H9 (cell line): ENCODE measurements at regions not wholly inside any gene's neighbourhood (a gene's known extent, or its start where the extent isn't known, plus 50 kb on each side); places are given as distances from the start of the nearest gene placed in this dataset.

Source experiments
- DNase-seq: peaks from one replicate; pipeline ENCODE4 v3.0.0-alpha.2; 2017
- H2AFZ ChIP-seq: one replicate; pipeline ENCODE4 v1.6.1; 2013; ENCODE audit warnings: mild to moderate bottlenecking, low read length, control low read depth, moderate library complexity
- H2AK5ac ChIP-seq: 2 replicates; pipeline ENCODE4 v1.6.1; 2013; ENCODE audit warnings: low read length, control low read depth, mixed read lengths; ENCODE audit not compliant: insufficient read length
- H2BK120ac ChIP-seq: one replicate; pipeline ENCODE4 v1.6.1; 2013; ENCODE audit warnings: low read depth, mild to moderate bottlenecking, low read length, control low read depth, inconsistent platforms; ENCODE audit not compliant: poor library complexity, severe bottlenecking
- H2BK12ac ChIP-seq: 2 replicates; pipeline ENCODE4 v1.6.1; 2013; ENCODE audit warnings: low read length, control low read depth, mixed read lengths, low read depth; ENCODE audit not compliant: insufficient read length
- H2BK15ac ChIP-seq: 2 replicates; pipeline ENCODE4 v1.6.1; 2013; ENCODE audit warnings: low read depth, low read length, control low read depth
- H2BK20ac ChIP-seq: one replicate; pipeline ENCODE4 v1.6.1; 2013; ENCODE audit warnings: low read depth, mild to moderate bottlenecking, low read length, control low read depth, inconsistent platforms; ENCODE audit not compliant: poor library complexity, severe bottlenecking
- H2BK5ac ChIP-seq: 2 replicates; pipeline ENCODE4 v1.6.1; 2013; ENCODE audit warnings: low read length, control low read depth, mixed read lengths; ENCODE audit not compliant: insufficient read length
- H3K14ac ChIP-seq: 2 replicates; pipeline ENCODE4 v1.6.1; 2013; ENCODE audit warnings: low read length, control low read depth; ENCODE audit not compliant: insufficient read depth
- H3K18ac ChIP-seq: 2 replicates; pipeline ENCODE4 v1.6.1; 2013; ENCODE audit warnings: low read depth, mild to moderate bottlenecking, mixed read lengths, low read length, control low read depth; ENCODE audit not compliant: insufficient read length
- H3K23ac ChIP-seq: 2 replicates; pipeline ENCODE4 v1.6.1; 2013; ENCODE audit warnings: low read length, control low read depth, mixed read lengths, low read depth; ENCODE audit not compliant: insufficient read length
- H3K23me2 ChIP-seq: 2 replicates; pipeline ENCODE4 v1.6.1; 2013; ENCODE audit warnings: low read depth, mild to moderate bottlenecking, mixed read lengths, low read length, control low read depth; ENCODE audit not compliant: insufficient read length, poor library complexity, severe bottlenecking
- H3K27ac ChIP-seq: 2 replicates; pipeline ENCODE4 v1.5.1; 2013; ENCODE audit warnings: low read length, control low read depth, mixed read lengths, low read depth; ENCODE audit not compliant: insufficient read length
- H3K27me3 ChIP-seq: 2 replicates; pipeline ENCODE4 v1.6.1; 2013; ENCODE audit warnings: low read length, control low read depth, inconsistent platforms; ENCODE audit not compliant: insufficient read depth
- H3K4ac ChIP-seq: 2 replicates; pipeline ENCODE4 v1.6.1; 2013; ENCODE audit warnings: low read depth, mild to moderate bottlenecking, control low read depth, inconsistent platforms, low read length, moderate library complexity
- H3K4me1 ChIP-seq: 2 replicates; pipeline ENCODE4 v1.6.1; 2013; ENCODE audit warnings: low read length, control low read depth, inconsistent platforms; ENCODE audit not compliant: insufficient read depth
- H3K4me2 ChIP-seq: 2 replicates; pipeline ENCODE4 v1.6.1; 2013; ENCODE audit warnings: low read length, control low read depth, mixed read lengths; ENCODE audit not compliant: insufficient read length, insufficient read depth
- H3K56ac ChIP-seq: 2 replicates; pipeline ENCODE4 v1.6.1; 2013; ENCODE audit warnings: low read depth, mild to moderate bottlenecking, mixed read lengths, low read length, control low read depth; ENCODE audit not compliant: insufficient read length
- H3K79me1 ChIP-seq: 2 replicates; pipeline ENCODE4 v1.6.1; 2013; ENCODE audit warnings: low read depth, mild to moderate bottlenecking, moderate library complexity, low read length, control low read depth, inconsistent platforms; ENCODE audit not compliant: insufficient read depth, poor library complexity, severe bottlenecking
- H3K79me2 ChIP-seq: 2 replicates; pipeline ENCODE4 v1.6.1; 2013; ENCODE audit warnings: low read length, control low read depth, inconsistent platforms; ENCODE audit not compliant: insufficient read depth
- H3K9ac ChIP-seq: 2 replicates; pipeline ENCODE4 v1.6.1; 2013; ENCODE audit warnings: low read length, control low read depth, mixed read lengths; ENCODE audit not compliant: insufficient read length; ENCODE audit errors: extremely low read depth
- H3K9me3 ChIP-seq: one replicate; pipeline ENCODE4 v1.6.1; 2013; ENCODE audit warnings: low read depth, low read length, inconsistent platforms; ENCODE audit not compliant: control insufficient read depth
- H3T11ph ChIP-seq: one replicate; pipeline ENCODE4 v1.6.1; 2013; ENCODE audit warnings: mild to moderate bottlenecking, low read length, control low read depth, inconsistent platforms
- H4K20me1 ChIP-seq: one replicate; pipeline ENCODE4 v1.6.1; 2013; ENCODE audit not compliant: control insufficient read depth, insufficient read length, insufficient read depth
- H4K5ac ChIP-seq: 2 replicates; pipeline ENCODE4 v1.6.1; 2013; ENCODE audit warnings: low read depth, mild to moderate bottlenecking, mixed read lengths, low read length, control low read depth; ENCODE audit not compliant: insufficient read length
- H4K8ac ChIP-seq: replicated peaks from 2 replicates; pipeline ENCODE4 v1.6.1; 2013; ENCODE audit warnings: low read length, control low read depth, mixed read lengths, low read depth; ENCODE audit not compliant: insufficient read length
- H4K91ac ChIP-seq: 2 replicates; pipeline ENCODE4 v1.6.1; 2013; ENCODE audit warnings: low read depth, mild to moderate bottlenecking, moderate library complexity, mixed read lengths, low read length, control low read depth; ENCODE audit not compliant: insufficient read length
- H3K27ac Mint-ChIP-seq, 3 experiments: 2 replicates in 2 of 3; 3 replicates in 1 of 3; pipeline ENCODE4 v1.8.0; 2020 to 2021; ENCODE audit warnings: mixed read lengths in 3 of 3, mild to moderate bottlenecking in 1 of 3, moderate library complexity in 1 of 3
- H3K27me3 Mint-ChIP-seq: 2 replicates; pipeline ENCODE4 v1.8.0; 2021; ENCODE audit warnings: low read depth, mild to moderate bottlenecking, moderate library complexity, mixed read lengths
- H3K36me3 Mint-ChIP-seq, 3 experiments: 2 replicates in 2 of 3; 3 replicates in 1 of 3; pipeline ENCODE4 v1.8.0; 2020 to 2021; ENCODE audit warnings: low read depth in 3 of 3, mixed read lengths in 3 of 3; ENCODE audit not compliant: insufficient read depth in 1 of 3
- H3K4me1 Mint-ChIP-seq, 2 experiments: 2 replicates each; pipeline ENCODE4 v1.8.0; 2020; ENCODE audit warnings: mixed read lengths in 2 of 2
- H3K4me3 Mint-ChIP-seq, 2 experiments: 2 replicates in 1 of 2; 3 replicates in 1 of 2; pipeline ENCODE4 v1.8.0; 2020 to 2021; ENCODE audit warnings: mild to moderate bottlenecking in 2 of 2, mixed read lengths in 2 of 2, moderate library complexity in 1 of 2
- H3K9me3 Mint-ChIP-seq, 2 experiments: 2 replicates in 1 of 2; 3 replicates in 1 of 2; pipeline ENCODE4 v1.8.0; 2020; ENCODE audit warnings: mild to moderate bottlenecking in 2 of 2, mixed read lengths in 2 of 2, moderate library complexity in 1 of 2
- WGBS: extraction: QIAGEN DNeasy Blood & Tissue Kit; methylation state at CpG from one replicate; pipeline ENCODE4 v1.1.7; 2013; ENCODE audit warnings: missing lambda C conversion rate, low lambda C conversion rate, mixed read lengths; ENCODE audit not compliant: insufficient read length; ENCODE audit errors: extremely low coverage; 5-methylcytosine and 5-hydroxymethylcytosine counted together
- TF ChIP-seq, protein P1 (sequence below): fragments of 200-600 bp; sonication (generic); conservative IDR thresholded peaks from 3 replicates; pipeline ENCODE4 v1.8.0; 2021; ENCODE audit warnings: antibody characterized with exemption, mild to moderate bottlenecking

DNA sequence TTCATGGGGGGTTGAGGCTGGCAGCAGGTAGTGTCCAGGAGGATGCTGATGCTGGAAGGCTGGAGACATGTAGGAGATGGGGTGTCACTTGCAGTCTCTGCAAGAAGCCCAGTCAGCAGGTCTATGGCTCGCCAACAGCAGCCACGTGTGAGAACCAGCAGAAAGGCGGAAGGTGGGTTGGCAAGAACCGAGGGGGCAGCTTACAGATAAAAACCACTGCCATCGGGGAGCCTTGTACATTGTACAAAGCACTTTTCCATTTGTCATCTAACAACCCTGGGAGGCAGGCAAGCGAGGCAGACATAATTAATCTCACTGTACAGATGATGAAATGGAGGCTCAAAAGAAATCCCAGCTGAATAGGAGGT lies 167.2 kb downstream of the KCNA5 start:
- Mint-ChIP-seq H3K27ac (no peak overlapping the region), H3K27me3 (peaks cover 34% of the 10 kb centered on the region), H3K4me3 (no peak overlapping the region), H3K9me3 (no peaks in the 10 kb centered on the region), H3K36me3 (no peaks in the 10 kb centered on the region), H3K4me1 (peaks cover 4 to 11% of the 10 kb centered on the region in 2 experiments; a peak in 1 of 4 replicates)
- no peak overlapping the region for H2AFZ ChIP-seq
- H3K79me1 ChIP-seq, result no peaks in the 10 kb centered on the region
- no peak overlapping the region for H3K4ac ChIP-seq
- H4K5ac ChIP-seq, result no peak overlapping the region
- H3K23me2 ChIP-seq, result no peaks in the 10 kb centered on the region
- H3K4me2 ChIP-seq, result no peak overlapping the region
- H3K18ac ChIP-seq, result no peak overlapping the region
- H3K79me2 ChIP-seq, result no peaks in the 10 kb centered on the region
- TF ChIP-seq, protein P1, sequence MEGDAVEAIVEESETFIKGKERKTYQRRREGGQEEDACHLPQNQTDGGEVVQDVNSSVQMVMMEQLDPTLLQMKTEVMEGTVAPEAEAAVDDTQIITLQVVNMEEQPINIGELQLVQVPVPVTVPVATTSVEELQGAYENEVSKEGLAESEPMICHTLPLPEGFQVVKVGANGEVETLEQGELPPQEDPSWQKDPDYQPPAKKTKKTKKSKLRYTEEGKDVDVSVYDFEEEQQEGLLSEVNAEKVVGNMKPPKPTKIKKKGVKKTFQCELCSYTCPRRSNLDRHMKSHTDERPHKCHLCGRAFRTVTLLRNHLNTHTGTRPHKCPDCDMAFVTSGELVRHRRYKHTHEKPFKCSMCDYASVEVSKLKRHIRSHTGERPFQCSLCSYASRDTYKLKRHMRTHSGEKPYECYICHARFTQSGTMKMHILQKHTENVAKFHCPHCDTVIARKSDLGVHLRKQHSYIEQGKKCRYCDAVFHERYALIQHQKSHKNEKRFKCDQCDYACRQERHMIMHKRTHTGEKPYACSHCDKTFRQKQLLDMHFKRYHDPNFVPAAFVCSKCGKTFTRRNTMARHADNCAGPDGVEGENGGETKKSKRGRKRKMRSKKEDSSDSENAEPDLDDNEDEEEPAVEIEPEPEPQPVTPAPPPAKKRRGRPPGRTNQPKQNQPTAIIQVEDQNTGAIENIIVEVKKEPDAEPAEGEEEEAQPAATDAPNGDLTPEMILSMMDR, result no peak
- WGBS, result no CpG with 5 or more reads among the region's 6 CpGs
- H3T11ph ChIP-seq, result no peak overlapping the region
- H3K27me3 ChIP-seq, result no peaks in the 10 kb centered on the region
- H2BK20ac ChIP-seq, result no peak overlapping the region
- H3K4me1 ChIP-seq, result no peaks in the 10 kb centered on the region
- H3K56ac ChIP-seq, result no peak overlapping the region
- no peak overlapping the region for H2BK5ac ChIP-seq
- H2BK12ac ChIP-seq, result no peak overlapping the region
- H3K27ac ChIP-seq, result no peak overlapping the region
- no peak overlapping the region for H4K8ac ChIP-seq
- H3K23ac ChIP-seq, result no peak overlapping the region
- no peak overlapping the region for H3K9ac ChIP-seq
- no peaks in the 10 kb centered on the region for H4K20me1 ChIP-seq
- H3K14ac ChIP-seq, result no peak overlapping the region
- no peak overlapping the region for H4K91ac ChIP-seq
- no peak overlapping the region for H2BK120ac ChIP-seq
- no peak for DNase-seq
- H2AK5ac ChIP-seq, result no peak overlapping the region
- H3K9me3 ChIP-seq, result no peaks in the 10 kb centered on the region
- no peak overlapping the region for H2BK15ac ChIP-seq
